Pons (tissue), 1 donor: ENCODE measurements at regions not wholly inside any gene's neighbourhood (a gene's known extent, or its start where the extent isn't known, plus 50 kb on each side); places are given as distances from the start of the nearest gene placed in this dataset.
"Not testable (repeated sequence)": the region's sequence is repeated elsewhere in the genome, so short reads cannot be mapped to it uniquely, and the experiment has no call there.

Experiments used
- DNase-seq: peaks from one replicate; pipeline ENCODE4 v3.0.0-alpha.2; 2016; ENCODE audit warnings: low spot score

- peak; percentile 91 for DNase-seq
Measured at GRCh38 chr18:57881818-57882413, 78.8 kb upstream of the ATP8B1 start.

GRCh38 chr18:57879924-57880323 is 76.8 kb upstream of the ATP8B1 start:
- DNase-seq = not testable (repeated sequence)

- DNase-seq = no peak
Measured at GRCh38 chr18:57869221-57869620, 66.1 kb upstream of the ATP8B1 start.

- no peak for DNase-seq
Measured at GRCh38 chr18:57866355-57866754, 63.2 kb upstream of the ATP8B1 start.

- DNase-seq = no peak
Measured at GRCh38 chr18:57864615-57865121, 61.6 kb upstream of the ATP8B1 start.

GRCh38 chr18:57863706-57864105 is 60.6 kb upstream of the ATP8B1 start:
- no peak for DNase-seq

- DNase-seq = no peak
Measured at GRCh38 chr18:57859314-57859713, 56.2 kb upstream of the ATP8B1 start.

- no peak for DNase-seq
Measured at GRCh38 chr18:57856557-57857280, 53.6 kb upstream of the ATP8B1 start.

GRCh38 chr18:57856128-57856527 is 53.0 kb upstream of the ATP8B1 start:
- no peak for DNase-seq

- no peak for DNase-seq
Measured at GRCh38 chr18:57855551-57855950, 52.4 kb upstream of the ATP8B1 start.

- DNase-seq = no peak
Measured at GRCh38 chr18:57854726-57855125, 51.6 kb upstream of the ATP8B1 start.

- no peak for DNase-seq
Measured at GRCh38 chr18:57853864-57854263, 50.7 kb upstream of the ATP8B1 start.

- DNase-seq = no peak
Measured at GRCh38 chr18:57853133-57853532, 50.0 kb upstream of the ATP8B1 start.
